Activated naive CD4-positive, alpha-beta T cell treated with anti-CD3 and anti-CD28 coated beads, Interleukin-2, amount 50 U/mL, for 16 hours (primary cell): ENCODE measurements at regions not wholly inside any gene's neighbourhood (a gene's known extent, or its start where the extent isn't known, plus 50 kb on each side); places are given as distances from the start of the nearest gene placed in this dataset.

Experiments
- DNase-seq: peaks from one replicate; pipeline ENCODE4 v3.0.0-alpha.2; 2020

- DNase-seq: no peak
Observed at GRCh38 chr3:99430348-99431134, 207.9 kb upstream of the COL8A1 start.

- no peak for DNase-seq
Observed at GRCh38 chr3:99429502-99429901, 208.9 kb upstream of the COL8A1 start.

GRCh38 chr3:99425930-99426329 lies 212.5 kb upstream of the COL8A1 start:
- no peak for DNase-seq

- DNase-seq: no peak
Observed at GRCh38 chr3:99419116-99419515, 219.3 kb upstream of the COL8A1 start.

GRCh38 chr3:99418709-99419108 lies 219.7 kb upstream of the COL8A1 start:
- no peak for DNase-seq

GRCh38 chr3:99418209-99418635 lies 220.2 kb upstream of the COL8A1 start:
- no peak for DNase-seq

- no peak for DNase-seq
Observed at GRCh38 chr3:99413504-99413903, 224.9 kb upstream of the COL8A1 start.

GRCh38 chr3:99410789-99411311 lies 227.5 kb upstream of the COL8A1 start:
- no peak for DNase-seq

- DNase-seq: no peak
Observed at GRCh38 chr3:99409961-99410360, 228.4 kb upstream of the COL8A1 start.

GRCh38 chr3:99407257-99407656 lies 231.1 kb upstream of the COL8A1 start:
- DNase-seq: no peak

- DNase-seq: no peak
Observed at GRCh38 chr3:99402755-99403154, 235.6 kb upstream of the COL8A1 start.

GRCh38 chr3:99400352-99400751 lies 238.0 kb upstream of the COL8A1 start:
- no peak for DNase-seq

- DNase-seq: no peak
Observed at GRCh38 chr3:99396651-99397275, 241.6 kb upstream of the COL8A1 start.

GRCh38 chr3:99394831-99395778 lies 243.3 kb upstream of the COL8A1 start:
- DNase-seq: no peak

GRCh38 chr3:99393961-99394360 lies 244.4 kb upstream of the COL8A1 start:
- no peak for DNase-seq

GRCh38 chr3:99388780-99389179 lies 249.6 kb upstream of the COL8A1 start:
- DNase-seq: no peak

- DNase-seq: no peak
Observed at GRCh38 chr3:99384596-99384995, 253.8 kb upstream of the COL8A1 start.

GRCh38 chr3:99376926-99377325 lies 261.5 kb upstream of the COL8A1 start:
- DNase-seq: no peak

GRCh38 chr3:99373846-99374210 lies 264.6 kb upstream of the COL8A1 start:
- no peak for DNase-seq

- no peak for DNase-seq
Observed at GRCh38 chr3:99373088-99373845, 265.1 kb upstream of the COL8A1 start.

GRCh38 chr3:99366663-99367429 lies 271.5 kb upstream of the COL8A1 start:
- DNase-seq: no peak

- no peak for DNase-seq
Observed at GRCh38 chr3:99365979-99366378, 272.4 kb upstream of the COL8A1 start.
